GM12873 (cell line): ENCODE measurements at regions not wholly inside any gene's neighbourhood (a gene's known extent, or its start where the extent isn't known, plus 50 kb on each side); places are given as distances from the start of the nearest gene placed in this dataset.

Experiments
- CTCF ChIP-seq: IDR thresholded peaks from 2 replicates; pipeline ENCODE4 v1.5.1; 2012; ENCODE audit warnings: low read depth, mild to moderate bottlenecking, moderate library complexity, low read length, control low read depth; ENCODE audit not compliant: insufficient read depth; ENCODE audit errors: missing control alignments

- TF ChIP-seq CTCF: peak; percentile 50
These were observed 155.0 kb downstream of the PRELID2 start for GRCh38 chr5:145680169-145680568.

- no peak for TF ChIP-seq CTCF
These were observed 156.9 kb downstream of the PRELID2 start for GRCh38 chr5:145678255-145678654.

DNA sequence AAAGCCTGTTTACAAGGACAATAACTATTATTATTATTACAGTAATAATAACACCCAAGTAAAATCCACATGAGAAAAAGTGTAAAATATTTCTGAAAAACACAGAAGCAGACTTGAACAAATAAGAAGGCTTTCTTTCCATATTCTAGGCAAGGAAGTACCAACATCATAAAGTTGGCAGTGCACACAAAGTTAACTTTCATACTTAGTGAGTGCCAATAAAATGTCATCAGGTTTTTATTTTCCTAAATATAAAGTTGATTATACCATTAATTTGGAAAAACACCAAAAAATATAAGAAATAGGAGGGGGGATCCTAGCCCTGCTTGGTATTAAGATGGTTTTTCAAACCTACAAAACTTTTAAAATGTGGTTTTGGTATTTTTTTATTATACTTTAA, 161.4 kb downstream of the PRELID2 start:
- TF ChIP-seq CTCF: no peak

DNA sequence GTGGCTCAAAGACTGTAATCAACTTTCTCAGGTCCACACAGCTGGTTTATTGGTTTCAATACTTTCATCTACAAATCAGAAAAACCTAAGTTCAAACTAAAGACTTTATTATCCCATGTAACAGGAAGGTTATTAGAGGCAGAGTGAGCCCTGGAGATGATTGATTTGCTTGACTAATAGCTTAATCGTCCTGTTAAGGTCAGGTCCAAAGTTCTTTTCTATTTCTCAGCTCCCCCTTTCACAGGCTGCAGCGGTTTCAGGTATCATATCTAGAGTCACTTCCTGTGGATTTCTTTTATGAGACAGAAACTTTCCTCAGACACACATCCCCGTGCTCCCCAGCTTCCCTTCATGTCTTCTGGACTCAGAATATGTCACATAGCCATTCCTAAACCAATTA, 166.4 kb downstream of the PRELID2 start:
- no peak for TF ChIP-seq CTCF

DNA sequence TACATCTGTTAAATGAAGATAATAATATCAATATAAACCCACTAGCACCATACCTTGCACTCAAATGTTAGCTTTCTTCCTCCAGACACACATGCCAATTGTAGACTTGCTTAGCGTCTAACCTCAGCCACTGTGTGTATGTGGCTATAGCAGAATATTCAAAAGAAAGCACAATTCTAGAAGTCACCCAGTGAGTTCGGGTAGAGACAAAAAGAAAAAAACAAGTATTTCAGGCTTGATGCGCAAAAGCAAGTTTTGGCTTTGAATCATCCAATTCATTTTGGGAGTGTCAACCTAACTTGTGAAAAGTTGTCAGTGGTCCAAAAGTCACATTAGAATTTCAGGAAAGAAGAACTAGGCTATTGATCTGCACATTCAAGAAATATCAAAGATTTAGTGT, 167.4 kb downstream of the PRELID2 start:
- no peak for TF ChIP-seq CTCF

DNA sequence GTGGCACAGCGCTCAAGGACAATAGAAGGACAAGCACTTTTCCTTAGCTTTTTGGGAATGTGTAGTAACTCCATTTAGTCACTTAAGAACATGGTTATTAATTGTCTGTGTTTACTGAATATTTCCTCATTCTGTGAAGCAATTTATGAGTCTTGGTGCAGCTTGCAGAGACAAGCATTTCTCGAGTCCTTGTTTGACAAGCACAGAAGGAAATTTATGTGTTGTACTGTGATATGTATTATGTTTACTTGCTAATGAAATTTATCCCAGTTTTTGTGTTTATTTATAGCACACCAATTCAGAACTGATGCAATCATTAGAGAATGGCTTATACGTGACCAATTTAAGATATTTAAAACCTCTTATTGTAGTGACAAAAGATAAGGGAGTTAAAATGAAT, 168.6 kb downstream of the PRELID2 start:
- no peak for TF ChIP-seq CTCF

DNA sequence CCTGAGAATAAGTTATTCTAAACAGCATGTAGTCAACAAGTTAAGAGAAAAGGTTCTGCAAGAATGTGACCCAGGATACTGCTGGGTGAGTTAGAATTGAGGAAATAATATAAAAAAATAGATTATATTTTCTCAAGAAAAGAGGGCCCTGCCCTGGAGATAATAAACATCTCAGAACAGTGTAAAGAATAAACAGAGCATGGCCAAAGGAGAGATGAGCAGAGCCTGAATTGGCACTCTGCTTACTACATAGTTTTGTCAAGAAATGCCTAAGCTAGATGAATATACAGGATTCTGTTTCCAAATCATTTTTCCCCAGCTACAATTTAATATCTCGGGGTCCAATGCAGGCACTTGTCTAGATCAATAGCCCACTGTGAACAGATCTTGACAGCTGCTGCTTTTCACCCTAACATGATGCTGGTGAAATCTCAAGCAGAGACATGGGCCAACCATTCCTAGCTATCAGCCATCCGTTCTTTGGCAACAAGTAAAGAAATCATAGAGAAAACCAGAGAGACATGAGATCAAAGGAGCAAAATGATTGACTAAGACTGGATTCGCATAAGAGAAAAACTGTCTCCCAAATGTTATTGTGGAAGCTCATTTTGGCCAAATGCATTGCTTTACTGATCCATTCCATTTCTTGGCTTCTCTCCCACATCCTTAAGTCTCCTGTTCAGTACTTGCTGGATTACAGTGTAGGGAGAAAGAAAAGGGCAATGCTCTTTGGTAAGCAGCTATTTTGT, 173.2 kb downstream of the PRELID2 start:
- no peak for TF ChIP-seq CTCF
